GM10266 (cell line): ENCODE measurements at regions not wholly inside any gene's neighbourhood (a gene's known extent, or its start where the extent isn't known, plus 50 kb on each side); places are given as distances from the start of the nearest gene placed in this dataset.

Experiments used
- DNase-seq: peaks from one replicate; pipeline ENCODE4 v3.0.0; 2012; ENCODE audit errors: extremely low spot score
- TF ChIP-seq, protein P1 (sequence below): IDR thresholded peaks from 2 replicates; pipeline ENCODE4 v1.5.1; 2012; ENCODE audit warnings: mild to moderate bottlenecking, low read depth; ENCODE audit not compliant: control insufficient read depth, insufficient read depth; ENCODE audit errors: missing control alignments

DNA sequence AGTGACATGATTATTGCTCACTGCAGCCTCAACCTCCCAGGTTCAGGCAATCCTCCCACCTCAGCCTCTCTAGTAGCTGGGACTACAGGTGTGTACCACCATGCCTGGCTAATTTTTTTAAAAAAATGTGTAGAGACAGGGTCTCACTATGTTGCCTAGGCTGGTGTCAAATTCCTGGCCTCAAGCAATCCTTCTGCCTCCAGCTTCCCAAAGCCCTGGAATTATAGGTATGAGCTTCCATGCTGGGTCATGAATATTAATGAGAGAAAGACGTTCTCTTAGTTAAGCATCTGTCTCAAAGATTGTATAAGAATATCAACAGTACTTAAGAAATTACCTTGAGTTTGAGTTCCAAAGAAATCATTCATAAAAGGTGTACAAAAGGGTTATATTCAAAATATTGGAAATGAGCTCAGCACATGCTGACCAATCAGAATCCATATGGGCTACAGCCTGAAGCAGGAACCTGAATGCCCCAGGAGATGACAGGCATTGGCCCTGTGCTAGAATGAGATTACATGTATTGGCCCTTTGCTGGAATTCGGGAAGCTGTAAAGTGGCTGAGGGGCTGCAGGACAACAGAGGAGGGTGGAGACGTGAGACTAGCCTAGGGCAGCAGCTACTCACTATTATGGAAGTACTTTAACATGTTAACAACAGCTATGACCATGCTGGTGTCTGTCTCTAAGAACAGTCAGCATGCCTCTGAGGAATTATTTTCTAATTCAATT lies 157.0 kb upstream of the CPNE8 start:
- DNase-seq, result no peak
- TF ChIP-seq, protein P1, sequence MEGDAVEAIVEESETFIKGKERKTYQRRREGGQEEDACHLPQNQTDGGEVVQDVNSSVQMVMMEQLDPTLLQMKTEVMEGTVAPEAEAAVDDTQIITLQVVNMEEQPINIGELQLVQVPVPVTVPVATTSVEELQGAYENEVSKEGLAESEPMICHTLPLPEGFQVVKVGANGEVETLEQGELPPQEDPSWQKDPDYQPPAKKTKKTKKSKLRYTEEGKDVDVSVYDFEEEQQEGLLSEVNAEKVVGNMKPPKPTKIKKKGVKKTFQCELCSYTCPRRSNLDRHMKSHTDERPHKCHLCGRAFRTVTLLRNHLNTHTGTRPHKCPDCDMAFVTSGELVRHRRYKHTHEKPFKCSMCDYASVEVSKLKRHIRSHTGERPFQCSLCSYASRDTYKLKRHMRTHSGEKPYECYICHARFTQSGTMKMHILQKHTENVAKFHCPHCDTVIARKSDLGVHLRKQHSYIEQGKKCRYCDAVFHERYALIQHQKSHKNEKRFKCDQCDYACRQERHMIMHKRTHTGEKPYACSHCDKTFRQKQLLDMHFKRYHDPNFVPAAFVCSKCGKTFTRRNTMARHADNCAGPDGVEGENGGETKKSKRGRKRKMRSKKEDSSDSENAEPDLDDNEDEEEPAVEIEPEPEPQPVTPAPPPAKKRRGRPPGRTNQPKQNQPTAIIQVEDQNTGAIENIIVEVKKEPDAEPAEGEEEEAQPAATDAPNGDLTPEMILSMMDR, result no peak

- TF ChIP-seq, protein P1, result no peak
- no peak for DNase-seq
Observed at GRCh38 chr12:39061576-39061975, 156.2 kb upstream of the CPNE8 start.

GRCh38 chr12:39048395-39048794 lies 143.0 kb upstream of the CPNE8 start:
- TF ChIP-seq, protein P1, result no peak
- DNase-seq, result no peak

DNA sequence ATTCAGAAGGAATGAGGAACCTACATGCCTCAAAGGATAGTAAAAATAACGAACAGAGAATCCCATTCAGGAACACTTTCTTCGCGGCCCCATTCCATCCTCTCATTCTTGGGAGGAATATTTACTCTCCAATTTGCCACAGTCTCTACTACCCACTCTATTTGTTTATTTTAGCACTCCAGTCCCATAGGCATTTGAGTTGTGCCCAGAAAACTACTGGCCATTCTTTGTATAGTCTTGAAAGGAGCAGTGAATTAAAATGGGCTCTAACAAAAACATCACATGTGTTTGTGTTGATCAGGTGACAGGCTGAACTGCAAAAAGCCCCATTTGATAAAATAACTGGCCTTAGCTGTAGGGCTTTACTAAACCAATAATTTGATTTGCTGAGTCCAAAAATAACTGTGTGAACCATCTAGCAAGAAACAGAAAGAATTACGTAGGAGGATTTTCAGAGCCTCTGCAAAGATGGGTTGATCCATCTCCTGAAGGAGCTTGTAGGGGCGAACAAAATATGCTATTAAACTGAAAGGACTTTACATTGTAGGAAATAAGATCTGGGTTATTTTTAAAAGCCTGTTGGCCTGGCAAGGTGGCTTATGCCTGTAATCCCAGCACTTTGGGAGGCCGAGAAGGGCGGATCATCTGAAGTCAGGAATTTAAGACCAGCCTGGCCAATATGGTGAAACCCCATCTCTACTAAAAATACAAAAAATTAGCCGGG lies 142.3 kb upstream of the CPNE8 start:
- DNase-seq, result no peak
- TF ChIP-seq, protein P1, result no peak

GRCh38 chr12:39044754-39045153 lies 139.4 kb upstream of the CPNE8 start:
- TF ChIP-seq, protein P1, result no peak
- DNase-seq, result no peak

DNA sequence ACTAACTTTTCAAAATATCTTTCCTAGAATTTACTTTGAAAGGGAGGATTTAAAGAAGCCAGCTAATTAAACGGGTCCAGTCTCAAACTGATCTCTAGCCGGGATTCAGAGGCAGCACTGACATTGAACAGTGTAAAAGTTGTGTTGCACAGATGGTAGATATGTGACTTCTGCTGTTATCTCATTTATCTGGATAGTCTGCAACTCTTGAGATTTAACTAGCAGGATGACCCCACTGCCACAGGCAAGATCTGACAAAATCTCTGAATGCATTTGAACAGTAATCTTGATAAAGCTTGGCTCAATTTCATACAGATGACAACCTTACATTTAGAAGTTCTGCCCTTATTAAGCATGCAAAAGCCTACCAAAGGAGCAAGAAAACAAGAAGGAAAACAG lies 138.0 kb upstream of the CPNE8 start:
- TF ChIP-seq, protein P1, result no peak
- no peak for DNase-seq

- no peak for DNase-seq
- TF ChIP-seq, protein P1, result no peak
Observed at GRCh38 chr12:39040275-39040674, 134.9 kb upstream of the CPNE8 start.
